Astrocyte of the cerebellum (primary cell): ENCODE measurements at regions not wholly inside any gene's neighbourhood (a gene's known extent, or its start where the extent isn't known, plus 50 kb on each side); places are given as distances from the start of the nearest gene placed in this dataset.
"Not testable (repeated sequence)": the region's sequence is repeated elsewhere in the genome, so short reads cannot be mapped to it uniquely, and the experiment has no call there.

Experiments used
- DNase-seq: peaks from one replicate; pipeline ENCODE4 v3.0.0-alpha.2; 2011; ENCODE audit warnings: low read depth
- H3K4me3 ChIP-seq: 2 replicates; pipeline ENCODE4 v1.5.1; 2011; ENCODE audit warnings: mild to moderate bottlenecking, low read depth, low read length, moderate library complexity
- CTCF ChIP-seq: IDR thresholded peaks from 2 replicates; pipeline ENCODE4 v1.5.1; 2012; ENCODE audit warnings: low read length, low read depth, moderate library complexity, mild to moderate bottlenecking; ENCODE audit errors: missing control alignments
- in situ Hi-C: cut with HindIII; loops from 2 replicates; pipeline ENCODE4 v1.10.0; 2017; ENCODE audit warnings: low sequenced_read_pairs

GRCh38 chr2:36287363-36288275, 68.0 kb upstream of the CRIM1 start:
- in situ Hi-C loops = no loop called here
- no peak for DNase-seq
- TF ChIP-seq CTCF = no peak
- no peak overlapping the region for H3K4me3 ChIP-seq

- DNase-seq, H3K4me3 ChIP-seq, in situ Hi-C loops: not testable (repeated sequence)
These were observed 76.1 kb upstream of the CRIM1 start for GRCh38 chr2:36279506-36279905.

- no peak for TF ChIP-seq CTCF
- H3K4me3 ChIP-seq = no peak overlapping the region
- in situ Hi-C loops = no loop called here
- DNase-seq = no peak
These were observed 77.6 kb upstream of the CRIM1 start for GRCh38 chr2:36277881-36278523.

GRCh38 chr2:36277146-36277808, 78.3 kb upstream of the CRIM1 start:
- no peak overlapping the region for H3K4me3 ChIP-seq
- in situ Hi-C loops = no loop called here
- DNase-seq = peak; percentile 53
- TF ChIP-seq CTCF = no peak

GRCh38 chr2:36271266-36271665, 84.3 kb upstream of the CRIM1 start:
- in situ Hi-C loops = no loop called here
- DNase-seq = no peak
- H3K4me3 ChIP-seq = no peak overlapping the region
- TF ChIP-seq CTCF = no peak

GRCh38 chr2:36270758-36271157, 84.8 kb upstream of the CRIM1 start:
- no peak for DNase-seq

More at GRCh38 chr2:36270758-36271157, 84.8 kb upstream of the CRIM1 start:
- in situ Hi-C loops = no loop called here
- H3K4me3 ChIP-seq = no peak overlapping the region
- TF ChIP-seq CTCF = no peak
